ENCODE measurements at regions not wholly inside any gene's neighbourhood (a gene's known extent, or its start where the extent isn't known, plus 50 kb on each side); places are given as distances from the start of the nearest gene placed in this dataset.

DNA sequence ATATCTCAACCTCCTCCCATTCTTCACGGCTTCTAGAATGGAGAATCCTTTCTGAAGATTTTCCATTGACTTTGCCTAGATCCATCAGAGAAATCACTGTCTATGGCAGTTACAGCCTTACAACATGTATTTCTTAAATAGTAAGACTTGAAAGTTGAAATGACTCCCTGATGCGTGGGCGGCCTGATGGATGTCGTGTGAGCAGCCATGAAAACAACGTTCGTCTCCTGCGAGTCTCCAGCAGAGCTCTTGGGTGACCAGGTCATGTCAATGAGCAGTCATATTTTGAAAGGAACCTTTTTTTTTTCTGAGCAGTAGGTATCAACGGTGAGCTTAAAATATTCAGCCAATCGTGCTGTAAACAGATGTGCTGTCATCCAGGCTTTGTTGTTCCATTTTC lies 139.9 kb upstream of the C14orf180 start:
- no peaks in the 10 kb centered on the region for H3K9me3 ChIP-seq (ENCODE audit: low read depth, low read length, poor library complexity, severe bottlenecking)
- DNase-seq (ENCODE audit: low spot score) = no peak
- POLR2A ChIA-PET (ENCODE audit: low non-redundant PET) = no interaction called here
- H3K27ac ChIP-seq (ENCODE audit: low read depth, low read length, poor library complexity, severe bottlenecking) = no peak overlapping the region
- H3K27me3 ChIP-seq (replicated peaks; ENCODE audit: insufficient read depth, low read depth, low read length, poor library complexity) = peaks cover 2% of the 10 kb centered on the region
- TF ChIP-seq, protein P1, sequence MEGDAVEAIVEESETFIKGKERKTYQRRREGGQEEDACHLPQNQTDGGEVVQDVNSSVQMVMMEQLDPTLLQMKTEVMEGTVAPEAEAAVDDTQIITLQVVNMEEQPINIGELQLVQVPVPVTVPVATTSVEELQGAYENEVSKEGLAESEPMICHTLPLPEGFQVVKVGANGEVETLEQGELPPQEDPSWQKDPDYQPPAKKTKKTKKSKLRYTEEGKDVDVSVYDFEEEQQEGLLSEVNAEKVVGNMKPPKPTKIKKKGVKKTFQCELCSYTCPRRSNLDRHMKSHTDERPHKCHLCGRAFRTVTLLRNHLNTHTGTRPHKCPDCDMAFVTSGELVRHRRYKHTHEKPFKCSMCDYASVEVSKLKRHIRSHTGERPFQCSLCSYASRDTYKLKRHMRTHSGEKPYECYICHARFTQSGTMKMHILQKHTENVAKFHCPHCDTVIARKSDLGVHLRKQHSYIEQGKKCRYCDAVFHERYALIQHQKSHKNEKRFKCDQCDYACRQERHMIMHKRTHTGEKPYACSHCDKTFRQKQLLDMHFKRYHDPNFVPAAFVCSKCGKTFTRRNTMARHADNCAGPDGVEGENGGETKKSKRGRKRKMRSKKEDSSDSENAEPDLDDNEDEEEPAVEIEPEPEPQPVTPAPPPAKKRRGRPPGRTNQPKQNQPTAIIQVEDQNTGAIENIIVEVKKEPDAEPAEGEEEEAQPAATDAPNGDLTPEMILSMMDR (conservative IDR thresholded peaks at IDR 0.05; ENCODE audit: low read depth, low read length) = no peak
- no peak for TF ChIP-seq EZH2 (IDR thresholded peaks at IDR 0.05; ENCODE audit: borderline replicate concordance, low read depth, low read length, poor library complexity, severe bottlenecking)
- H3K4me1 ChIP-seq (ENCODE audit: insufficient read depth, low read length, poor library complexity, severe bottlenecking) = no peaks in the 10 kb centered on the region
- H3K36me3 ChIP-seq (ENCODE audit: insufficient read depth, low read length, poor library complexity, severe bottlenecking) = no peaks in the 10 kb centered on the region
- no peak overlapping the region for H3K4me3 ChIP-seq (ENCODE audit: low read depth, low read length, poor library complexity, severe bottlenecking)
- BruUV-seq (replicated peaks) = no TSS peak
- intact Hi-C loops (cut with micrococcal nuclease; ENCODE audit: unreplicated experiment) = no loop called here
- CTCF ChIA-PET = no interaction called here

DNA sequence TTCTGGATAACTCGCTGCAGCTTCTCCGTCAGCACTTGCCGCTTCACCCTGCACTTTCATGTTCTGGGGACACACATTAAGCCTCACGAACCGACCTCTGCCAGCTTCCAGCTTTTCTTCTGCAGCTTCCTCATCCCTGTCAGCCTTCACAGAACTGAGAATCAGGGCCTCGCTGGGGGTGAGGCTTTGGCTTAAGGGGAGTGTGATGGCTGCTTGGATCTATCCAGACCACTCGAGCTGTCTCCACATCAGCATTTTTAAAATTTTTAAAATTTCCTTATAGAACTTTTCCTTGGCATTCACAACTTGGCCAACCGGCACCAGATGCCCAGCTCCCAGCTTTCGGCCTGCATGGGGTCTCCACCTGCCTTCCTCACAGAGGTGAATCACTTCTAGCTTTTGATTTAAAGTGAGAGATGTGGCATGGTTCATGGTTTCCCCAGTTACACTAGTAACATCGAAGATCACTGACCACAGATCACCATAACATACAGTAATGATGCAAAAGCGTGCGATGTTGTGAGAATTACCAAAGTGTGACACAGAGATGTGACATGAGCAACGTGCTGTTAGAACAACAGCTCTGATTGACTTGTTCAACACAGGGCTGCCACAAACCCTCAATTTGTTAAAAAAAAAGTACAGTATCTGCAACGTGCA lies 139.1 kb upstream of the C14orf180 start:
- DNase-seq (ENCODE audit: low spot score) = no peak
- ChIA-PET POLR2A (ENCODE audit: low non-redundant PET) (no interaction called here), CTCF (no interaction called here)
- Histone ChIP-seq H3K27ac (ENCODE audit: low read depth, low read length, poor library complexity, severe bottlenecking) (no peak overlapping the region), H3K4me3 (ENCODE audit: low read depth, low read length, poor library complexity, severe bottlenecking) (no peak overlapping the region), H3K9me3 (ENCODE audit: low read depth, low read length, poor library complexity, severe bottlenecking) (no peaks in the 10 kb centered on the region), H3K36me3 (ENCODE audit: insufficient read depth, low read length, poor library complexity, severe bottlenecking) (no peaks in the 10 kb centered on the region), H3K27me3 (replicated peaks; ENCODE audit: insufficient read depth, low read depth, low read length, poor library complexity) (peaks cover 2% of the 10 kb centered on the region), H3K4me1 (ENCODE audit: insufficient read depth, low read length, poor library complexity, severe bottlenecking) (no peaks in the 10 kb centered on the region)
- intact Hi-C loops (cut with micrococcal nuclease; ENCODE audit: unreplicated experiment) = no loop called here
- TF ChIP-seq EZH2 (IDR thresholded peaks at IDR 0.05; ENCODE audit: borderline replicate concordance, low read depth, low read length, poor library complexity, severe bottlenecking) = no peak
- TF ChIP-seq, protein P1 (conservative IDR thresholded peaks at IDR 0.05; ENCODE audit: low read depth, low read length) = no peak
- BruUV-seq (replicated peaks) = no TSS peak

DNA sequence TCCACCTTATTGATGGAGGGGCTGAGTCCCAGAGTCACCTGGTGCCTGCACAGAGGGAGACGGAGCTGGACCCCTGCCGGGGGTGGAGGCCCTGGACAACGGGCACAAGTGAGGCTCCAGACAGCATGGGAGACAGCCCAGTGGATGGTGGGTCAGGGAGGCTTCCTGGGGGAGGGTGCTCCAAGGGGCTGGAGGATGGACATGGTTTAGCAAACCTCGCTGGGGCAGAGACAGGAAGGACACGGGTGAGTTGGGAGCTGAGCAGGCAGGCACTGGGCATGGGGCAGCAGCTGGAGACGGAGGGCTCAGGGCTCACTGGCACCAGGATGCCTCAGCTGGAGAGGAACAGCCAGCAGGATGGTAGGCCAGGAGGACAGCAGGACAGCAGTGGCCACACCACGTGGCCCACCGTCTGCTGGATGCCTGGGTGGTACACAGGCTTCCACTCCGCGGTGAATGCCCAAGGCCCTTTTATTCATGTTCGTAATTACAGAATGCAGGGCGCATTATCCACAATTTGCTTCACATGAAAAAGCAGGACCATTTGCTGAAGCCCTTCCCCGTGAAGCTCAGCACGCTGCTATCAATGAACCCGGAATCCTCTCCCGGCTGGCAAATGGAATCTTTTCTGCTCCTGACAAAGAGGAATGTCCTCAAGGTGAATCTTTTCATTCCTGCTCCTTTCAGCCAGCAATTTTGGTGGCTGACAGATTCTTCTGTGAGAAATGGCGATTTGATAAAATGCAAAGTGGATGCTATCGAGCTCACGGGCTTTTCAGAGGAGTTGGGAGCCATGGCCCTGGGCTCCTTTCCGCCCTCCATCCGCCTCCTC lies 138.1 kb upstream of the C14orf180 start:
- H3K36me3 ChIP-seq (ENCODE audit: insufficient read depth, low read length, poor library complexity, severe bottlenecking) = no peaks in the 10 kb centered on the region
- peaks cover 2% of the 10 kb centered on the region for H3K27me3 ChIP-seq (replicated peaks; ENCODE audit: insufficient read depth, low read depth, low read length, poor library complexity)
- no peak overlapping the region for H3K4me3 ChIP-seq (ENCODE audit: low read depth, low read length, poor library complexity, severe bottlenecking)
- no peak for DNase-seq (ENCODE audit: low spot score)
- no TSS peak for BruUV-seq (replicated peaks)
- intact Hi-C loops (cut with micrococcal nuclease; ENCODE audit: unreplicated experiment) = no loop called here
- ChIA-PET CTCF (no interaction called here), POLR2A (ENCODE audit: low non-redundant PET) (no interaction called here)
- H3K27ac ChIP-seq (ENCODE audit: low read depth, low read length, poor library complexity, severe bottlenecking) = no peak overlapping the region
- no peaks in the 10 kb centered on the region for H3K4me1 ChIP-seq (ENCODE audit: insufficient read depth, low read length, poor library complexity, severe bottlenecking)
- no peaks in the 10 kb centered on the region for H3K9me3 ChIP-seq (ENCODE audit: low read depth, low read length, poor library complexity, severe bottlenecking)
- TF ChIP-seq, protein P1 (conservative IDR thresholded peaks at IDR 0.05; ENCODE audit: low read depth, low read length) = no peak
- no peak for TF ChIP-seq EZH2 (IDR thresholded peaks at IDR 0.05; ENCODE audit: borderline replicate concordance, low read depth, low read length, poor library complexity, severe bottlenecking)
